CD14-positive monocyte (primary cell): ENCODE measurements at regions not wholly inside any gene's neighbourhood (a gene's known extent, or its start where the extent isn't known, plus 50 kb on each side); places are given as distances from the start of the nearest gene placed in this dataset.
A peak's percentile ranks its signal among the peaks of the same experiment; 100 is the strongest.

Experiments
- DNase-seq, 3 donors: peaks; one replicate each; pipeline ENCODE4 v3.0.0-alpha.2; 2011 to 2022
- H2AFZ ChIP-seq: 2 replicates; pipeline ENCODE4 v1.6.0; 2012; ENCODE audit warnings: mild to moderate bottlenecking, low read depth, low read length, inconsistent platforms; ENCODE audit not compliant: insufficient read depth, poor library complexity, severe bottlenecking
- H3K27ac ChIP-seq, 2 donors: 1 replicate in 1 of 2; 2 replicates in 1 of 2; pipeline ENCODE4 v1.5.1; 2012 to 2013; ENCODE audit warnings: low read length in 2 of 2, control low read depth in 1 of 2, inconsistent platforms in 1 of 2, low read depth in 1 of 2, mild to moderate bottlenecking in 1 of 2
- H3K27me3 ChIP-seq, 2 donors: one replicate each; pipeline versions ENCODE4 v1.6.0 to v1.6.1; 2011 to 2013; ENCODE audit warnings: low read length in 2 of 2; ENCODE audit not compliant: control insufficient read depth in 2 of 2, insufficient read depth in 2 of 2
- H3K36me3 ChIP-seq, 2 donors: replicated peaks in 1 of 2; 1 replicate in 1 of 2; 2 replicates in 1 of 2; pipeline versions ENCODE4 v1.5.1 to v1.6.1; 2012 to 2013; ENCODE audit warnings: low read length in 2 of 2, control low read depth in 1 of 2, inconsistent platforms in 1 of 2, mild to moderate bottlenecking in 1 of 2; ENCODE audit not compliant: insufficient read depth in 2 of 2, control insufficient read depth in 1 of 2
- H3K4me1 ChIP-seq, 2 donors: 1 replicate in 1 of 2; 2 replicates in 1 of 2; pipeline versions ENCODE4 v1.5.1 to v1.6.1; 2012 to 2013; ENCODE audit warnings: low read length in 2 of 2, control low read depth in 1 of 2, inconsistent platforms in 1 of 2, mild to moderate bottlenecking in 1 of 2, moderate library complexity in 1 of 2; ENCODE audit not compliant: insufficient read depth in 2 of 2, control insufficient read depth in 1 of 2
- H3K4me2 ChIP-seq: replicated peaks from 2 replicates; pipeline ENCODE3; 2012; ENCODE audit warnings: low read length, moderate library complexity, mild to moderate bottlenecking; ENCODE audit not compliant: poor library complexity, severe bottlenecking; ENCODE audit errors: extremely low read depth
- H3K4me3 ChIP-seq, 3 experiments: fragments of 200-600 bp in 1 of 3; sonication (generic) in 1 of 3; replicated peaks in 1 of 3; 1 replicate in 2 of 3; 2 replicates in 1 of 3; pipeline ENCODE4 v1.5.1; 2011 to 2013; ENCODE audit warnings: low read length in 3 of 3, mild to moderate bottlenecking in 3 of 3, control low read depth in 2 of 3, low read depth in 2 of 3, inconsistent platforms in 1 of 3, moderate library complexity in 1 of 3
- H3K79me2 ChIP-seq: 2 replicates; pipeline ENCODE4 v1.6.0; 2012; ENCODE audit warnings: mild to moderate bottlenecking, control low read depth, inconsistent platforms, low read length, moderate library complexity; ENCODE audit not compliant: insufficient read depth
- H3K9ac ChIP-seq: 2 replicates; pipeline ENCODE4 v1.6.0; 2017; ENCODE audit warnings: low read length, mild to moderate bottlenecking; ENCODE audit not compliant: insufficient read depth, poor library complexity, severe bottlenecking
- H3K9me3 ChIP-seq, 2 donors: replicated peaks in 1 of 2; 1 replicate in 1 of 2; 2 replicates in 1 of 2; pipeline versions ENCODE4 v1.5.1 to v1.6.1; 2012 to 2013; ENCODE audit warnings: low read length in 2 of 2, control low read depth in 1 of 2; ENCODE audit not compliant: control insufficient read depth in 1 of 2, insufficient read depth in 1 of 2
- H4K20me1 ChIP-seq: 2 replicates; pipeline ENCODE4 v1.6.0; 2012; ENCODE audit warnings: mild to moderate bottlenecking, low read length, control low read depth, moderate library complexity; ENCODE audit not compliant: insufficient read depth
- H3K27ac Mint-ChIP-seq, 7 donors: one replicate each; pipeline ENCODE4 v1.8.0; 2020; ENCODE audit warnings: mild to moderate bottlenecking in 7 of 7, mixed read lengths in 7 of 7, moderate library complexity in 6 of 7, inconsistent platforms in 2 of 7
- H3K27me3 Mint-ChIP-seq, 3 donors: one replicate each; pipeline ENCODE4 v1.8.0; 2021 to 2022; ENCODE audit warnings: low read depth in 3 of 3, mild to moderate bottlenecking in 3 of 3, mixed read lengths in 3 of 3, moderate library complexity in 3 of 3, inconsistent platforms in 1 of 3
- H3K36me3 Mint-ChIP-seq, 2 donors: one replicate each; pipeline ENCODE4 v1.8.0; 2020; ENCODE audit warnings: mixed read lengths in 2 of 2, inconsistent platforms in 1 of 2, mild to moderate bottlenecking in 1 of 2
- H3K4me1 Mint-ChIP-seq: one replicate; pipeline ENCODE4 v1.8.0; 2020; ENCODE audit warnings: mild to moderate bottlenecking, mixed read lengths
- H3K4me3 Mint-ChIP-seq, 2 donors: one replicate each; pipeline ENCODE4 v1.8.0; 2020; ENCODE audit warnings: mild to moderate bottlenecking in 2 of 2, mixed read lengths in 2 of 2, moderate library complexity in 1 of 2
- H3K9me3 Mint-ChIP-seq, 7 donors: one replicate each; pipeline ENCODE4 v1.8.0; 2020 to 2022; ENCODE audit warnings: mixed read lengths in 7 of 7, mild to moderate bottlenecking in 6 of 7, moderate library complexity in 6 of 7, inconsistent platforms in 2 of 7
- CTCF ChIP-seq: fragments of 200-600 bp; IDR thresholded peaks from one replicate; pipeline ENCODE4 v1.8.0; 2022; ENCODE audit warnings: antibody characterized with exemption, mild to moderate bottlenecking
- WGBS: methylation state at CpG from one replicate; pipeline ENCODE4 v1.1.5; 2013; ENCODE audit warnings: missing lambda C conversion rate; ENCODE audit not compliant: insufficient coverage; 5-methylcytosine and 5-hydroxymethylcytosine counted together
- intact Hi-C, 2 donors: fragments of 100-400 bp; cut with micrococcal nuclease; formaldehyde crosslinking; loops; one replicate each; pipeline versions ENCODE4 v1.15.0 to v1.15.1; 2023

GRCh38 chr21:43332861-43333297, 94.1 kb downstream of the SIK1 start:
- H3K9me3 ChIP-seq: no peaks in the 10 kb centered on the region
- H3K27ac Mint-ChIP-seq: peak overlapping the region in 1 of 7 donors; percentile 9
- no peaks in the 10 kb centered on the region for H3K36me3 ChIP-seq
- H3K9me3 Mint-ChIP-seq: peaks cover 5 to 25% (median 15%) of the 10 kb centered on the region in 7 donors
- no peak overlapping the region for H3K4me2 ChIP-seq
- H3K36me3 Mint-ChIP-seq: no peaks in the 10 kb centered on the region
- peaks cover 0 to 6% of the 10 kb centered on the region in 2 donors for H3K27me3 ChIP-seq
- H3K79me2 ChIP-seq: no peaks in the 10 kb centered on the region
- H3K4me3 ChIP-seq: no peak overlapping the region
- H3K27me3 Mint-ChIP-seq: peaks cover 5 to 14% (median 12%) of the 10 kb centered on the region in 3 donors
- H3K4me1 Mint-ChIP-seq: peaks cover 17% of the 10 kb centered on the region
- no peaks in the 10 kb centered on the region for H4K20me1 ChIP-seq
- TF ChIP-seq CTCF: no peak
- H3K4me1 ChIP-seq: no peaks in the 10 kb centered on the region
- peak overlapping the region; percentile 35 for H2AFZ ChIP-seq
- H3K9ac ChIP-seq: no peak overlapping the region
- DNase-seq: no peak
- WGBS: 10% methylated on average over 4 of the region's 16 CpGs
- H3K4me3 Mint-ChIP-seq: no peak overlapping the region
- intact Hi-C loops: loop anchor here in 1 of 2 donors (2.0 kb wide), 1 partner anchor 14 kb away; no protein-coding TSS in a partner anchor
- H3K27ac ChIP-seq: no peak overlapping the region

- Mint-ChIP-seq H3K9me3 (peaks cover 2 to 19% (median 10%) of the 10 kb centered on the region in 7 donors), H3K27me3 (peaks cover 5 to 14% (median 12%) of the 10 kb centered on the region in 3 donors), H3K4me3 (no peak overlapping the region), H3K27ac (peak overlapping the region; percentile 37 to 84 (median 67)), H3K4me1 (peaks cover 17% of the 10 kb centered on the region), H3K36me3 (no peaks in the 10 kb centered on the region)
- Histone ChIP-seq H3K4me2 (no peak overlapping the region), H3K79me2 (no peaks in the 10 kb centered on the region), H3K9ac (no peak overlapping the region), H4K20me1 (no peaks in the 10 kb centered on the region), H3K27ac (no peak overlapping the region), H3K4me3 (no peak overlapping the region), H3K27me3 (peaks cover 0 to 6% of the 10 kb centered on the region in 2 donors), H3K9me3 (no peaks in the 10 kb centered on the region), H2AFZ (no peak overlapping the region), H3K4me1 (no peaks in the 10 kb centered on the region), H3K36me3 (no peaks in the 10 kb centered on the region)
- intact Hi-C loops: loop anchor here in 1 of 2 donors (2.0 kb wide), 1 partner anchor 13 kb away; no protein-coding TSS in a partner anchor
- peak; percentile 24 to 57 (median 44) for DNase-seq
- no peak for TF ChIP-seq CTCF
- WGBS: 72% methylated on average over 13 of the region's 22 CpGs
Measured at GRCh38 chr21:43331962-43332828, 94.7 kb downstream of the SIK1 start.
